Testis (tissue), 2 donors: ENCODE measurements at regions not wholly inside any gene's neighbourhood (a gene's known extent, or its start where the extent isn't known, plus 50 kb on each side); places are given as distances from the start of the nearest gene placed in this dataset.

ENCODE experiments used
- DNase-seq: peaks from one replicate; pipeline ENCODE4 v3.0.0-alpha.2; 2019
- H3K27ac ChIP-seq, 2 donors: fragments of 200-600 bp; sonication (generic); one replicate each; pipeline ENCODE4 v1.5.1; 2019
- H3K27me3 ChIP-seq: fragments of 200-600 bp; sonication (generic); one replicate; pipeline ENCODE4 v1.5.1; 2019
- H3K36me3 ChIP-seq: fragments of 200-600 bp; sonication (generic); one replicate; pipeline ENCODE4 v1.5.1; 2017; ENCODE audit warnings: low read depth; ENCODE audit errors: missing control alignments
- H3K4me1 ChIP-seq: fragments of 200-600 bp; sonication (generic); one replicate; pipeline ENCODE4 v1.5.1; 2019
- H3K4me3 ChIP-seq, 2 donors: fragments of 200-600 bp; sonication (generic); one replicate each; pipeline ENCODE4 v1.5.1; 2017 to 2019
- H3K9me3 ChIP-seq: fragments of 200-600 bp; sonication (generic); one replicate; pipeline ENCODE4 v1.5.1; 2017
- POLR2A ChIP-seq: fragments of 450-650 bp; IDR thresholded peaks from one replicate; pipeline ENCODE4 v1.6.1; 2017; ENCODE audit warnings: antibody characterized with exemption, mild to moderate bottlenecking, moderate library complexity
- WGBS, 2 donors: methylation state at CpG; one replicate each; pipeline ENCODE4 v1.1.5; 2018; 5-methylcytosine and 5-hydroxymethylcytosine counted together
- intact Hi-C: fragments of 100-400 bp; cut with DNase I; formaldehyde crosslinking; loops from one replicate; pipeline ENCODE4 v1.15.1; 2023; ENCODE audit warnings: low total_unique reads
- TF ChIP-seq, protein P1 (sequence below), 3 experiments: fragments of 450-650 bp in 2 of 3; fragments of 200-600 bp in 1 of 3; sonication (generic) in 1 of 3; IDR thresholded peaks; one replicate each; pipeline ENCODE4 v1.5.1; 2016 to 2019; ENCODE audit warnings: antibody characterized with exemption in 3 of 3, mild to moderate bottlenecking in 2 of 3, moderate library complexity in 1 of 3

- TF ChIP-seq POLR2A, result no peak
- TF ChIP-seq, protein P1, sequence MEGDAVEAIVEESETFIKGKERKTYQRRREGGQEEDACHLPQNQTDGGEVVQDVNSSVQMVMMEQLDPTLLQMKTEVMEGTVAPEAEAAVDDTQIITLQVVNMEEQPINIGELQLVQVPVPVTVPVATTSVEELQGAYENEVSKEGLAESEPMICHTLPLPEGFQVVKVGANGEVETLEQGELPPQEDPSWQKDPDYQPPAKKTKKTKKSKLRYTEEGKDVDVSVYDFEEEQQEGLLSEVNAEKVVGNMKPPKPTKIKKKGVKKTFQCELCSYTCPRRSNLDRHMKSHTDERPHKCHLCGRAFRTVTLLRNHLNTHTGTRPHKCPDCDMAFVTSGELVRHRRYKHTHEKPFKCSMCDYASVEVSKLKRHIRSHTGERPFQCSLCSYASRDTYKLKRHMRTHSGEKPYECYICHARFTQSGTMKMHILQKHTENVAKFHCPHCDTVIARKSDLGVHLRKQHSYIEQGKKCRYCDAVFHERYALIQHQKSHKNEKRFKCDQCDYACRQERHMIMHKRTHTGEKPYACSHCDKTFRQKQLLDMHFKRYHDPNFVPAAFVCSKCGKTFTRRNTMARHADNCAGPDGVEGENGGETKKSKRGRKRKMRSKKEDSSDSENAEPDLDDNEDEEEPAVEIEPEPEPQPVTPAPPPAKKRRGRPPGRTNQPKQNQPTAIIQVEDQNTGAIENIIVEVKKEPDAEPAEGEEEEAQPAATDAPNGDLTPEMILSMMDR (IDR thresholded peaks at IDR 0.05), result no peak
- intact Hi-C loops, result no loop called here
- Histone ChIP-seq H3K4me1 (no peaks in the 10 kb centered on the region), H3K36me3 (no peaks in the 10 kb centered on the region), H3K27me3 (no peaks in the 10 kb centered on the region), H3K9me3 (no peaks in the 10 kb centered on the region), H3K27ac (no peak overlapping the region), H3K4me3 (no peak overlapping the region)
- WGBS, 2 donors, result 92 to 95% methylated on average over 9 of the region's 9 CpGs
- DNase-seq, result no peak
Measured at GRCh38 chr21:28541371-28542112, 451.1 kb downstream of the LTN1 start.

- Histone ChIP-seq H3K9me3 (no peaks in the 10 kb centered on the region), H3K27ac (no peak overlapping the region), H3K27me3 (no peaks in the 10 kb centered on the region), H3K4me3 (no peak overlapping the region), H3K36me3 (no peaks in the 10 kb centered on the region), H3K4me1 (no peaks in the 10 kb centered on the region)
- no peak for DNase-seq
- WGBS, 2 donors, result 80 to 85% methylated on average over 1 of the region's 1 CpG
- intact Hi-C loops, result no loop called here
- TF ChIP-seq POLR2A, result no peak
- TF ChIP-seq, protein P1 (IDR thresholded peaks at IDR 0.05), result no peak
Measured at GRCh38 chr21:28540514-28540913, 452.2 kb downstream of the LTN1 start.

- H3K4me3 ChIP-seq, result no peak overlapping the region
- intact Hi-C loops, result no loop called here
- no peak for TF ChIP-seq POLR2A
- TF ChIP-seq, protein P1 (IDR thresholded peaks at IDR 0.05), result no peak
- no peaks in the 10 kb centered on the region for H3K36me3 ChIP-seq
- H3K4me1 ChIP-seq, result no peaks in the 10 kb centered on the region
- no peak overlapping the region for H3K27ac ChIP-seq
- H3K27me3 ChIP-seq, result no peaks in the 10 kb centered on the region
- no peak for DNase-seq
- no peaks in the 10 kb centered on the region for H3K9me3 ChIP-seq
Measured at GRCh38 chr21:28539623-28539988, 453.1 kb downstream of the LTN1 start.

GRCh38 chr21:28538987-28539622, 453.6 kb downstream of the LTN1 start:
- no peak for DNase-seq
- 92 to 94% methylated on average over 3 of the region's 3 CpGs for WGBS, 2 donors

More at GRCh38 chr21:28538987-28539622, 453.6 kb downstream of the LTN1 start:
- Histone ChIP-seq H3K27ac (no peak overlapping the region), H3K4me3 (no peak overlapping the region), H3K27me3 (no peaks in the 10 kb centered on the region), H3K4me1 (no peaks in the 10 kb centered on the region), H3K36me3 (no peaks in the 10 kb centered on the region), H3K9me3 (no peaks in the 10 kb centered on the region)
- TF ChIP-seq, protein P1 (IDR thresholded peaks at IDR 0.05), result no peak
- TF ChIP-seq POLR2A, result no peak
- intact Hi-C loops, result no loop called here
